HPDE6-E6E7 (cell line): ENCODE measurements at regions not wholly inside any gene's neighbourhood (a gene's known extent, or its start where the extent isn't known, plus 50 kb on each side); places are given as distances from the start of the nearest gene placed in this dataset.
"Not testable (repeated sequence)": the region's sequence is repeated elsewhere in the genome, so short reads cannot be mapped to it uniquely, and the experiment has no call there.

ENCODE experiments used
- DNase-seq: peaks from one replicate; pipeline ENCODE4 v3.0.0; 2011; ENCODE audit warnings: missing footprints; ENCODE audit errors: extremely low spot score

GRCh38 chr13:65159803-65160202 is 2070.3 kb downstream of the PCDH9 start:
- no peak for DNase-seq

DNA sequence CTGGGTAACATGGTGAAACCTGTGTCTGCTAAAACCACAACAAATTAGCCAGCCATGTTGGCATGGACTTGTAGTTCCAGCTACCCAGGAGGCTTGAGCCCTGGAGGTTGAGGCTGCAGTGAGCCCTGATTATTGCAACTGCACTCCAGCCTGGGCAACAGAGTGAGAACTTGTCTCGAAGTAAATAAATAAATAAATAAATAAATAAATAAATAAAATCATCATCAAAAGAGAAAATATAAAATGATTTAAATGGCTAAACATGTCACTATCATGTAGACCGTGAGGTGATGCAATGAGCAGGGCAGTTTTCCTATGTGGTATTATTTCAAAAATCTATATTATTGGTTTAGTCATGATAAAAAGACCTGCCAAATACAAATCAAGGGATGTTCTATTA is 2074.3 kb downstream of the PCDH9 start:
- no peak for DNase-seq

DNA sequence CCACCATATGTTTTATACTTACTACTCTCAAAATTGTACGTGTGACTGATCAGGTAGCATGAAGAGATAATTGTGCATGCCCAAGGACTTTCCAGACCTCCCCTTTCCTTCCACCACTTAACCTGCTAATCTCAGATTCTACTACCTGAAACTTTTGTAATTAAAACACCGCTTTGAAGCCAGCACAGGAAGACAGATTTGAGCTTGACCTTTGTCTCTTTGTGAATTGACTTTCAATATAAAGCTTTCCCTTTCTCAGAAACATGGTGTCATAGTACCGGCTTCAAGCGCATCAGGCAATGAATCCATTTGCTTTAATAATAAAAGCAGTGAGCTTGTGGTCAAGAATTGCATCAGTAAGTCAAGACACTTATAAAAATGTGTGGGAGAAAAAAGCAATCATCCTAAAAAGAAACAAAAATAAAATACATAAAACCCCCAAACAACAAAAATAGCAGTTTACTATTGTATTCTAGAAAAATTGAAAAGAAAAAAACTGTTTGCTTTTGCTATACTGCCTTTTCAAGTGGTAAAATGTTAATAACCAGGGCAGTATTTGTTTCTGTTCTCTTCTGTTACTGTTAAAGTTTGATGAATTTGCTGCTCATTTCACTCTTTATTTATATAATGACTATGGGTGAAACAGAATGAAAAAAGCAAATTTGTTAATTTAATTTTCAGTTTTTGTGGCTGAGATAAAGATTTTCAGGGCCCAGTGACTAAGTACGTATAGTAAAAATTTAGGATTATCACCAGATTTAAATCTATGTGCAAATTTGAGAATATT is 2075.3 kb downstream of the PCDH9 start:
- no peak for DNase-seq

GRCh38 chr13:65149687-65150086 is 2080.4 kb downstream of the PCDH9 start:
- DNase-seq = no peak

DNA sequence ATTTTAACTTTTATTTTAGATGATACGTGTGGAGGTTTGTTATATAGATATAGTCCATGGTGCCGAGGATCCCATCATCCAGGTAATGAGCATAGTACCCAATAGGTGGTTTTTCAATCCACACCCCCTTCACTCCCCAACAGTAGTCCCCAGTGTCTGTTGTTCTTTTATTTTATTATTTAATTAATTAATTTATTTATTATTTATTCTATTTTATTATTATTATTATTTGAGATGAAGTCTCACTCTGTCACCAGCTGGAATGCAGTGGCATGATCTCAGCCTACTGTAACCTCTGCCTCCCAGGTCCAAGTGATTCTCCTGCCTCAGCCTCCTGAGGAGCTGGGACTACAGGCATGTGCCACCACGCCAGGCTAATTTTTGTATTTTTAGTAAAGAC is 2086.2 kb downstream of the PCDH9 start:
- DNase-seq = no peak

DNA sequence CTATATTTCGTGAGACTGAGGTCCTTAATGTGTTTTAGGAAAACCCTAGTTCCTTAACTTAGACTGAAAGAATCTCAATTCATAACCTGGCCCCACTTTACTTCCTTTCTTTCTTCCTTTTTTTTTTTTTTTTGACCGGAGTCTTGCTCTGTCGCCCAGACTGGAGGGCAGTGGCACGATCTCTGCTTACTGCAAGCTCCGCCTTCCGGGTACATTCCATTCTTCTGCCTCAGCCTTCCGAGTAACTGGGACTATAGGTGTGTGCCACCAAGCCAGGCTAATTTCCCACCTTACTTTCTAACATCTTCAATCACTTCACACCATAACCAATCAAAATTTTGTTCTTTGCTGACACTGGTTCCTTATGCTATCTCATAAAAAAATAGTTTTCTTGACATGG is 2097.0 kb downstream of the PCDH9 start:
- DNase-seq = no peak

GRCh38 chr13:65125236-65125635 is 2104.9 kb downstream of the PCDH9 start:
- DNase-seq = no peak

GRCh38 chr13:65112531-65112941 is 2117.6 kb downstream of the PCDH9 start:
- no peak for DNase-seq

DNA sequence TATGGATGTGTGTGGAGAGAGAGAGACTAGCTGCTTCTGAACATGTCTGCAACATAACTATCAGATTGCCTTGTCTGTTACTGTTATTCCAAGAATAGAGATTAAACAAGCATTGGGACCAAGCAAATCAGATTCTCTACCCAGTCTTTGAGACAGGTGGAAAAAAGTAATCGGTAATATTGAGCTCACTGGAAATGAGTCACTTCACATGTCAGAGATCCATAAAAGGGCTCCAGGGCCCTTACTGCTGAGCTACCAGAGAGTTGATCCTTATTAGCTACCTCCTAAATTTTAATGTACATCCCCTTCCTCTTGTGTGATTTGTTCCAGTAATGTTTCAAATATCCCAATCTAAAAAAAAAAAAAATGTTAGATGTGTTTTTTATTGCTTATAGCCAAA is 2118.0 kb downstream of the PCDH9 start:
- DNase-seq = no peak

- no peak for DNase-seq
Observed at GRCh38 chr13:65111223-65111622, 2118.9 kb downstream of the PCDH9 start.

GRCh38 chr13:65104436-65104835 is 2125.7 kb downstream of the PCDH9 start:
- not testable (repeated sequence) for DNase-seq

- no peak for DNase-seq
Observed at GRCh38 chr13:65103351-65103750, 2126.8 kb downstream of the PCDH9 start.

DNA sequence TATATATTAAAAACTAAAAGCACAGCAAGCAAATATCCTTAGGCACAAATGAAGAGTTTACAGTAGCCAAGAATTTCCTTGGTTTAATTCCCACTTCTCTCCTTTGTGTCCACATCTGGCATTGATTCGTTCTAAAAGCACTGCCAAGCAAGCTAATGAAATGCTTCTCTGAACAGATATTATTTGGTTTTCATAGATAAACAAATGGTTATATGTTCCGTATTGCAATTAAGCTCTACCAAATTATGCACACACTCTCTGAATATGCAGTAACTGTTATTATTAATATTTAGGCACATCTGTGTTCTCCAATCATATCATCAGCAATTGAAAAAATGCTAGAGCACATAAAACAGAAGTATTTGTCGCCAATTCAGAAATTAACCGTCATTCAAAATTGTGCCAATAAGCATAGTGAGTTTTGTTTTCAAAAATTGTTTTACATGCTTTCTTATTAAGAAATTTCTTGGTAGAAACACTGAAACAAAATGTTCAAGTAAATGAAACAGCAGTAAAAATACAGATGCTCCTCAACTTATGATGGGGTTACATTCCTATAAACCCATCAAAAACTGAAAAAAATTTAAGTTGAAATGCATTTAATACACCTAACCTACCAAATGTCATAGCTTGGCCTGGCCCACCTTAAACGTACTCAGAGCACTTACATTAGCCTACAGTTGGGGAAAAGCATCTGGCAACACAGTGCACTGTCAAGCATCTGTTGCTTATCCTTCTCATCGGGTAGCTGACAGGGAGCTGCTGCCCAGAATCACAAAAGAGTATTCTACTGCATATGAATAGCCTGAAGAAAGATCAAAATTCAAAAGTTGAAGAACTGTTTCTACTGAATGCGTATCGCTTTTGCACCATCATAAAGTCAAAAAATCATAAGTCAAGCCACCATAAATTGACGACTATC is 2134.7 kb downstream of the PCDH9 start:
- no peak for DNase-seq

DNA sequence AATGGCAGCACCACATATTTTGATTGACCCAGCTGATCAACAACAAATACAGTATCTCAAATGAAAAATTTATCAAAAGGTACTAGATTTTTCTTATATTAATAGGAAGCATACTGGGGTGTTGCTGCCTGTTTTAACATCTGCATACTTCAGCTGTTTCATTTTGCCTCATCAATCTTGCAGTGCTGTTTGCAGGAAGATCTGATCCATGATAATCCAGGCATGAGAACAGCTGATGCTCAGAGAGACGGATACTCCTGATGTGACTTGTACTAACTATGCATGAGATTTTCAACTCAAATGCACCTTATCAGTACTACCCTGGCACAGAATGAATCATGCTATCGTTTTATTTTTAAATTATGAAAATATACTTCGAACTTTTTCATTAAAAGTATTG is 2136.8 kb downstream of the PCDH9 start:
- DNase-seq = no peak

DNA sequence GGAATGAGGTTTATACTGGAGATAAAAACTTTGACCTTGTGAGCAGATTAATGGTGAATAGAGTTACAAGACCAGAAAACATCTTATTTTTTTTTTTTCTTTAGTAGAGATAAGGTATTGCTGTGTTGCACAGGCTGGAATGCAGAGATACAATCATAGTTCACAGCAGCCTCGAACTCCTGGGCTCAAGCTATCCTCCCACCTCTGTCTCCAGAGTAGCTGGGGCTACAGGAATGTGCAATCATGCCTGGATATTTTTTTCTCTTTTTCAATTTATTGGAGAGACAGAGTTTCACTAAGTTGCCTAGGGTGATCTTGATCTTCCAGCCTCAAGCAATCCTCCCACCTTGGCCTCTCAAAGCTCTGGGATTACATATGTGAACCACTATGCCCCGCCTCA is 2139.1 kb downstream of the PCDH9 start:
- no peak for DNase-seq

DNA sequence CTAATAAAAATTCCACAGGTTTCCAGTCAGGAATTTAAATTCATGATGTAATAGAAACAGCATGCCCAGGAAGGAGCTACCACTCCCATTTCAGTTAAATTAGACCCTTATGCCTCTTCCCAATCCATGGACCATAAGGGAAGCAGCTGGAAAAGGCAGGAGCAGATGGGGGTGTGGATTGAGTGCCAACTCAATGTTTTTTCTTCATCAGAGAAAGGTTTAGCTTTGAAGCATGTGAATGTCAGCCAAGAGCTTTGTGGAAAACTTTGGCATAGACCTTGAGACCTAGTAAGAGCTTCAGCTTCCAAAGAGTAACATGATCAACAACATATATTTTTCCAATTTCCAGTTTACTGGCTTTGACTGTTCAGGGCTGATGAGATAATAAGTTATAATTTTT is 2139.9 kb downstream of the PCDH9 start:
- no peak for DNase-seq

DNA sequence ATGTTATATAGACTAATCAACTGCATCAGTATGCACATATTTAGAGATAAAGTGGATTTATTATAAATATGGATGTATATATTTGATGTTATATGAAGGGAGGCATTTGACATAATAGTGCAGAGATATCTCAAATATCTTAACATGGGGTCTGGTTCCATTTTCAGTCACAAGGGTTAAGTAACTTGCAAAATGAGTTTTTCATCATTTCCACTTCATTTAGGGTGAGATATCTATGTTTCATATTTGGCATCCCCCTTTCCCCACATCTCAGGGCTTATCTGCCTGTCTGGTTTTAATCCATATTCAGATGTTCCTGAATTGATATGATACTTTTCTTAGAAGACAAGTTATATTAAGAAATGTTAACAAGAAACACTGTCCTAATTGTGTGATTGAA is 2141.2 kb downstream of the PCDH9 start:
- no peak for DNase-seq

DNA sequence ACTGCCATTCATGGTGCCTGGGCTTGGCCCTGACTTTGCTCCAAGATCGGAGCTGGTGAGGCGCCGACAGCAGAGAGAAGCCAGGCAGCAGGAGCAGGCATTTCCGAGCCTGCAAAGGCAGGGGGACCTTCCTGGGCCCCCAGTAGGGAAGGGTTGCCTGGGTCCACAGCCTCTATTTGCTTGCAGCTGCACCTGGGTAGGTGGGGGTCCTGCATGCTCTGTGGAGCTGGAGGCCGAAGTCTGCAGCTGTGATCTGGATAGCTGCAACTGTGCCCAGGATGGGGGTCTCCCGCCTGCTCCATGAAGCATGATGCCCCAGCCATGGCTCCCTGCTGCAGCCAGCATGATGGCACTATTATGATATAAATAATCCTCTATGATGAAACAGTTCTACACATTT is 2144.2 kb downstream of the PCDH9 start:
- DNase-seq = no peak

DNA sequence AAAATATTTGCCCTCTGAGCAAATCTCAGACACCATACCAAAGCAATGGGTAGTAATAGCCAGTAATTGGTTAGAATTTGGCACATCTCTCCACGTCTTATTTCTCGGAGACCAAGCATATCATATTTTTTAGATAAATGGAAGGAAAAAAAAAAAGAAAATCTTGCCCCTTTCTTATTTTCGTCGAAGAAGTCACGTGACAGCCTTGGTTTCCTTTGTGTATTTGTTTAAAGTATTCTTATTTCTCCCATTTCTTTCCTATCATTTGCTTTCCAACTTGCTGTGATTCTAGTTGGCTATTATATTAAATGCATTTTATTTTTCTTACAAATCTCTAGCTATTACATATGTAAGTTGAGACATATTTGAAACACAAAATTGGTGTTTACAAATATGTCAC is 2155.9 kb downstream of the PCDH9 start:
- no peak for DNase-seq

DNA sequence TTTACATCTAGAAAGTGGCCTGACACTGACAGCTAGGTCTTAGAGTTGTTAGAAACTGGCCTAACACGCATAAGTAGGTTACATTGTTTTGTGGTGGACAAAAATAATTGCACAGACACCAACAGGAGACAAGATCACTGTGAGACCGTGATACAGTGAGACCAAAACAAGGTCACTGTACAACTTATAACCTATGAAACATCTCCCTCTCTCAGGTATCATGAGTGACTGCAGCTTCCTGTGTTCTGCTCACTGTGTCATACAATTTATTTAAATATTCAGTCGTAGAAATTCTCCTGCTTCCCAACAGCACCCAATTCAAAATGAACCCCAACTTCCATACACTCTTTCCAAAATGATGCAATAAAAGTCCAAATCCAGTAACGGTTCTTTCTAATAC is 2165.2 kb downstream of the PCDH9 start:
- DNase-seq = no peak

GRCh38 chr13:65063753-65064152 is 2166.4 kb downstream of the PCDH9 start:
- no peak for DNase-seq

DNA sequence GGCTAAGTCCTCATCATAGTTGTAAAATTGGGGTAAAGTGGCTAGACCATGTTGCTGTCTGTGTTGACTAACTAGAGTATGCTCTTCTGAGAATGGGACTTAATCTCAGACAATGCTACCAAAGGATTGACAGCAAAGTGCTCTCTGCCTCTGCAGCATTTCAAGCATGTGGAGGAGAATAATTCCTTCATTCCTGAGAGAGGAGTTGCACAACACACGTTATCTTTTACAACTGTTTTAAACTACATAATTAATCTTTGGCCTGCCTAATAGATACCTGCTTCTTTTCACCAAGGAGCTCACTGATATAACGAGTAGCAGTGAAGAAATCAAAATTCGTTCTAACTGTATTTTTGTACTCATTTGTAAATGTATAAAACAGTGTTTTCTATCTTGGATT is 2172.2 kb downstream of the PCDH9 start:
- DNase-seq = no peak

GRCh38 chr13:65054277-65054676 is 2175.9 kb downstream of the PCDH9 start:
- DNase-seq = no peak
